ENCODE measurements at regions not wholly inside any gene's neighbourhood (a gene's known extent, or its start where the extent isn't known, plus 50 kb on each side); places are given as distances from the start of the nearest gene placed in this dataset.

GRCh38 chr7:86592185-86592584 is 51.5 kb upstream of the GRM3 start:
- Histone ChIP-seq H3K9me3 (ENCODE audit: control insufficient read depth in 4 of 4, insufficient read depth in 3 of 4, low read length in 3 of 4) (no peaks in the 10 kb centered on the region), H3K27ac (ENCODE audit: low read depth in 1 of 2, low read length in 1 of 2) (no peak overlapping the region), H3K4me1 (ENCODE audit: control insufficient read depth in 5 of 5, insufficient read depth in 5 of 5, low read length in 5 of 5) (no peaks in the 10 kb centered on the region), H3K9ac (ENCODE audit: insufficient read depth in 1 of 2, low read length in 2 of 2) (no peak overlapping the region), H3K4me3 (no peak overlapping the region), H3K36me3 (ENCODE audit: control insufficient read depth in 4 of 4, insufficient read depth in 4 of 4, low read length in 4 of 4) (no peaks in the 10 kb centered on the region), H3K27me3 (ENCODE audit: control insufficient read depth in 3 of 3, insufficient read depth in 3 of 3, low read length in 2 of 3) (no peaks in the 10 kb centered on the region)
- DNase-seq (no peak), ATAC-seq (ENCODE audit: insufficient read depth, low FRiP score) (no peak)
- 50 to 86% methylated on average over 1 of the region's 1 CpG for WGBS, 2 donors
- no peak for TF ChIP-seq CTCF (IDR thresholded peaks at IDR 0.05; ENCODE audit: control extremely low read depth, extremely low read depth)

- WGBS, 2 donors: 92 to 96% methylated on average over 9 of the region's 9 CpGs
- no peaks in the 10 kb centered on the region for H3K9me3 ChIP-seq (ENCODE audit: control insufficient read depth in 4 of 4, insufficient read depth in 3 of 4, low read length in 3 of 4)
- no peak for TF ChIP-seq CTCF (IDR thresholded peaks at IDR 0.05; ENCODE audit: control extremely low read depth, extremely low read depth)
- H3K4me1 ChIP-seq (ENCODE audit: control insufficient read depth in 5 of 5, insufficient read depth in 5 of 5, low read length in 5 of 5): no peaks in the 10 kb centered on the region
- DNase-seq: no peak
- H3K4me3 ChIP-seq: no peak overlapping the region
- ATAC-seq (ENCODE audit: insufficient read depth, low FRiP score): no peak
- H3K27me3 ChIP-seq (ENCODE audit: control insufficient read depth in 3 of 3, insufficient read depth in 3 of 3, low read length in 2 of 3): no peaks in the 10 kb centered on the region
- H3K27ac ChIP-seq (ENCODE audit: low read depth in 1 of 2, low read length in 1 of 2): no peak overlapping the region
- no peaks in the 10 kb centered on the region for H3K36me3 ChIP-seq (ENCODE audit: control insufficient read depth in 4 of 4, insufficient read depth in 4 of 4, low read length in 4 of 4)
- H3K9ac ChIP-seq (ENCODE audit: insufficient read depth in 1 of 2, low read length in 2 of 2): no peak overlapping the region
Measured at GRCh38 chr7:86574006-86574405, 69.7 kb upstream of the GRM3 start.

GRCh38 chr7:86558680-86559501 is 84.8 kb upstream of the GRM3 start:
- 62 to 63% methylated on average over 8 of the region's 8 CpGs for WGBS, 2 donors
- Histone ChIP-seq H3K9me3 (ENCODE audit: control insufficient read depth in 4 of 4, insufficient read depth in 3 of 4, low read length in 3 of 4) (no peaks in the 10 kb centered on the region), H3K4me1 (ENCODE audit: control insufficient read depth in 5 of 5, insufficient read depth in 5 of 5, low read length in 5 of 5) (no peaks in the 10 kb centered on the region), H3K27me3 (ENCODE audit: control insufficient read depth in 3 of 3, insufficient read depth in 3 of 3, low read length in 2 of 3) (no peaks in the 10 kb centered on the region), H3K9ac (ENCODE audit: insufficient read depth in 1 of 2, low read length in 2 of 2) (no peak overlapping the region), H3K4me3 (no peak overlapping the region), H3K27ac (ENCODE audit: low read depth in 1 of 2, low read length in 1 of 2) (no peak overlapping the region), H3K36me3 (ENCODE audit: control insufficient read depth in 4 of 4, insufficient read depth in 4 of 4, low read length in 4 of 4) (no peaks in the 10 kb centered on the region)
- TF ChIP-seq CTCF (IDR thresholded peaks at IDR 0.05; ENCODE audit: control extremely low read depth, extremely low read depth): no peak
- ATAC-seq (ENCODE audit: insufficient read depth, low FRiP score) (no peak), DNase-seq (no peak)
